HCT116 (cell line): ENCODE measurements at regions not wholly inside any gene's neighbourhood (a gene's known extent, or its start where the extent isn't known, plus 50 kb on each side); places are given as distances from the start of the nearest gene placed in this dataset.

Experiments
- ATAC-seq: fragments of 200-7000 bp; cut with Tn5 transposase; 2 replicates; pipeline ENCODE4 v1.9.1; 2020; ENCODE audit warnings: mild to moderate bottlenecking, moderate library complexity
- BruUV-seq: library from RNA; stranded (reverse); fragments of 400-500 nt; replicated peaks from 2 replicates; lab custom pipeline; 2021; lab: Mats Ljungman, UMichigan
- CTCF ChIA-PET: fragments of 300-600 bp; sonication (Branson Sonifier 250); formaldehyde crosslinking; loops from one replicate; lab custom pipeline; 2021; ENCODE audit warnings: antibody characterized with exemption; lab: Charles Lee
- POLR2A ChIA-PET: fragments of 300-600, 350-600 bp; sonication (Branson Sonifier 250); formaldehyde crosslinking; loops from one replicate; lab custom pipeline; 2021; ENCODE audit warnings: antibody characterized with exemption; lab: Charles Lee
- RAD21 ChIA-PET, 2 experiments: fragments of 300-600 bp; sonication (Branson Sonifier 250); formaldehyde crosslinking; loops; one replicate each; lab custom pipeline; 2023; ENCODE audit warnings: low total read pairs in 2 of 2; ENCODE audit not compliant: uncharacterized antibody in 2 of 2, unreplicated experiment in 2 of 2, low non-redundant PET in 1 of 2; lab: Charles Lee
- DNase-seq: peaks from one replicate; pipeline ENCODE4 v3.0.0-alpha.2; 2010; ENCODE audit warnings: low read depth, low spot score
- H2AFZ ChIP-seq: fragments of 200-600 bp; shearing (Covaris generic), sonication (generic); 2 replicates; pipeline ENCODE4 v1.6.1; 2017; ENCODE audit warnings: low read depth, mixed run types, mixed read lengths, antibody characterized with exemption, low read length; ENCODE audit not compliant: poor library complexity, severe bottlenecking
- H3K27ac ChIP-seq: 2 replicates; pipeline ENCODE4 v1.5.1; 2012; ENCODE audit warnings: low read depth, low read length
- H3K27me3 ChIP-seq: fragments of 200-600 bp; sonication (generic); 2 replicates; pipeline ENCODE4 v1.6.1; 2016; ENCODE audit warnings: mixed run types, low read length, mixed read lengths; ENCODE audit not compliant: insufficient read depth
- H3K36me3 ChIP-seq, 2 experiments: fragments of 200-500 bp in 1 of 2; fragments of 200-600 bp in 1 of 2; sonication (Bioruptor generic) in 1 of 2; sonication (generic) in 1 of 2; 2 replicates each; pipeline versions ENCODE4 v1.5.1 to v1.6.1; 2014 to 2016; ENCODE audit warnings: low read length in 2 of 2, inconsistent platforms in 1 of 2, mixed read lengths in 1 of 2, mixed run types in 1 of 2; ENCODE audit not compliant: insufficient read depth in 2 of 2, control insufficient read depth in 1 of 2
- H3K4me1 ChIP-seq, 2 experiments: fragments of 200-600 bp in 1 of 2; sonication (generic) in 1 of 2; 2 replicates each; pipeline versions ENCODE4 v1.5.1 to v1.6.1; 2012 to 2017; ENCODE audit warnings: low read length in 2 of 2, inconsistent platforms in 1 of 2, mild to moderate bottlenecking in 1 of 2, mixed read lengths in 1 of 2, mixed run types in 1 of 2, moderate library complexity in 1 of 2; ENCODE audit not compliant: insufficient read depth in 2 of 2, control insufficient read depth in 1 of 2
- H3K4me2 ChIP-seq: fragments of 200-600 bp; sonication (generic); 2 replicates; pipeline ENCODE4 v1.6.1; 2017; ENCODE audit warnings: mixed run types, low read length, mixed read lengths
- H3K4me3 ChIP-seq, 2 experiments: fragments of 200-600 bp in 1 of 2; sonication (generic) in 1 of 2; replicated peaks in 1 of 2; 2 replicates each; pipeline ENCODE4 v1.5.1; 2011 to 2016; ENCODE audit warnings: low read length in 2 of 2, control low read depth in 1 of 2, low read depth in 1 of 2, mild to moderate bottlenecking in 1 of 2, mixed read lengths in 1 of 2, mixed run types in 1 of 2
- H3K79me2 ChIP-seq: fragments of 200-600 bp; sonication (generic); 2 replicates; pipeline ENCODE4 v1.6.1; 2017; ENCODE audit warnings: mild to moderate bottlenecking, mixed run types, low read length, moderate library complexity, mixed read lengths; ENCODE audit not compliant: insufficient read depth
- H3K9ac ChIP-seq: fragments of 200-600 bp; sonication (generic); 2 replicates; pipeline ENCODE4 v1.6.1; 2016; ENCODE audit warnings: low read length, mixed read lengths
- H3K9me2 ChIP-seq: fragments of 200-600 bp; sonication (generic), shearing (Covaris generic); 2 replicates; pipeline ENCODE4 v1.6.1; 2017; ENCODE audit warnings: mixed run types, mild to moderate bottlenecking, moderate library complexity; ENCODE audit not compliant: insufficient read depth
- H3K9me3 ChIP-seq, 2 experiments: fragments of 200-500 bp in 1 of 2; fragments of 200-600 bp in 1 of 2; sonication (Bioruptor generic) in 1 of 2; sonication (generic) in 1 of 2; 2 replicates each; pipeline ENCODE4 v1.6.1; 2014 to 2017; ENCODE audit warnings: low read length in 2 of 2, mixed read lengths in 2 of 2, inconsistent platforms in 1 of 2, low read depth in 1 of 2, mild to moderate bottlenecking in 1 of 2, mixed run types in 1 of 2, moderate library complexity in 1 of 2; ENCODE audit not compliant: control insufficient read depth in 1 of 2, insufficient read depth in 1 of 2
- H4K20me1 ChIP-seq: fragments of 200-600 bp; sonication (generic), shearing (Covaris generic); 2 replicates; pipeline ENCODE4 v1.6.1; 2017; ENCODE audit warnings: mixed run types, mild to moderate bottlenecking, moderate library complexity; ENCODE audit not compliant: insufficient read depth
- CBX3 ChIP-seq: IDR thresholded peaks from 2 replicates; pipeline ENCODE4 v1.6.1; 2012; ENCODE audit warnings: low read depth
- CEBPB ChIP-seq: IDR thresholded peaks from 2 replicates; pipeline ENCODE4 v1.6.1; 2012; ENCODE audit warnings: low read depth
- EGR1 ChIP-seq: IDR thresholded peaks from 2 replicates; pipeline ENCODE4 v1.6.1; 2012; ENCODE audit warnings: low read depth
- FOSL1 ChIP-seq: IDR thresholded peaks from 2 replicates; pipeline ENCODE4 v1.6.1; 2012; ENCODE audit warnings: low read depth
- JUND ChIP-seq: IDR thresholded peaks from 2 replicates; pipeline ENCODE4 v1.6.1; 2012
- RAD21 ChIP-seq: IDR thresholded peaks from 2 replicates; pipeline ENCODE4 v1.6.1; 2012; ENCODE audit warnings: low read depth, mild to moderate bottlenecking
- REST ChIP-seq: IDR thresholded peaks from 2 replicates; pipeline ENCODE4 v1.6.1; 2012; ENCODE audit warnings: low read depth
- SP1 ChIP-seq: IDR thresholded peaks from 2 replicates; pipeline ENCODE4 v1.6.1; 2012; ENCODE audit warnings: low read depth
- SRF ChIP-seq: IDR thresholded peaks from 2 replicates; pipeline ENCODE4 v1.6.1; 2012; ENCODE audit warnings: low read depth
- intact Hi-C: fragments of 100-400 bp; cut with micrococcal nuclease; formaldehyde crosslinking; loops from 2 replicates; pipeline ENCODE4 v1.10.0; 2022

GRCh38 chr2:156199588-156199987 is 132.9 kb downstream of the NR4A2 start:
- intact Hi-C loops, result loop anchor here (10.0 kb wide), 1 partner anchor 385 kb away; no protein-coding TSS in a partner anchor
- TF ChIP-seq CBX3, result peak; percentile 67; the same call in 1 of the 2 replicates
- no peak for TF ChIP-seq EGR1
- TF ChIP-seq SP1, result peak; percentile 69
- peak; percentile 71 for TF ChIP-seq JUND
- 0 out of 2 replicates have a peak, but pooled peaks have one; percentile 7 for TF ChIP-seq RAD21
- peak; percentile 71 for TF ChIP-seq FOSL1
- TF ChIP-seq REST, result no peak
- TF ChIP-seq SRF, result peak; percentile 67
- peak; percentile 42; the same call in 1 of the 2 replicates for TF ChIP-seq CEBPB
- ATAC-seq (no peak), DNase-seq (no peak)
- H3K4me3 ChIP-seq, result no peak overlapping the region
- ChIA-PET CTCF (no interaction called here), POLR2A (no interaction called here), RAD21 (no interaction called here)
- peaks cover 0 to 13% of the 10 kb centered on the region in 2 experiments; a peak in 2 of 4 replicates for H3K4me1 ChIP-seq
- H3K9me3 ChIP-seq, result no peaks in the 10 kb centered on the region
- H3K27me3 ChIP-seq, result no peaks in the 10 kb centered on the region
- no peak overlapping the region for H3K27ac ChIP-seq
- H3K9ac ChIP-seq, result no peak overlapping the region
- H2AFZ ChIP-seq, result no peak overlapping the region
- H3K36me3 ChIP-seq, result no peaks in the 10 kb centered on the region
- no peaks in the 10 kb centered on the region for H4K20me1 ChIP-seq
- no peaks in the 10 kb centered on the region for H3K9me2 ChIP-seq
- BruUV-seq, result no TSS peak
- H3K79me2 ChIP-seq, result no peaks in the 10 kb centered on the region
- peak overlapping the region; percentile 14; the same call in 1 of the 2 replicates for H3K4me2 ChIP-seq
